ENCODE measurements at regions not wholly inside any gene's neighbourhood (a gene's known extent, or its start where the extent isn't known, plus 50 kb on each side); places are given as distances from the start of the nearest gene placed in this dataset.

DNA sequence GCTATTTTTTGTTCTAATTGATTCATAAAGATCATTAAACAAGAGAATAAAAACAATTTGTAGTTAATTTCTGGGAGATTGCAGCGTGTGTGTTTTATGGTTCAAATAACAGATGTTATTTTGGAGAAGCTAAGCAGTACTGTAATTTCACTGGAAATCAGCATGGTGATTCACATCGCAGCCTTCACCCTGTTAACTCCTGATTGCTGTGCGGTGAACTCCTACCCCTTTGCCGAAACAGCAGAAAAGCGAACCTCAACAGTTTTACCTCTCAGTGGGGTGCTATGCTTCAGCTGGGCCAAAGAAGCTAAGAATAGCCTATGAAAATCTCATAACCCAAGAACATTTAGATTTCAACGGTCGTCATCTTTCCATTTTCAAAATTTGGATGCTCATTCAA is 441.5 kb upstream of the RARB start:
- TF ChIP-seq DLX4 (CRISPR knock-in tag; IDR thresholded peaks at IDR 0.05) (no peak), SAFB2 (IDR thresholded peaks at IDR 0.05; ENCODE audit: borderline replicate concordance, low read depth, low read length, severe bottlenecking) (no peak)
- in situ Hi-C loops (cut with MboI) (no loop called here), intact Hi-C loops (cut with micrococcal nuclease) (no loop called here)
- no TSS peak for BruUV-seq (replicated peaks)
- CTCF ChIA-PET (ENCODE audit: low intra/inter-chr PET ratio): no interaction called here
- FAIRE-seq: no peak
- H3K4me2 ChIP-seq (ENCODE audit: insufficient read depth, low read length): no peak overlapping the region
- H3K27me3 ChIP-seq (ENCODE audit: control insufficient read depth in 2 of 2, insufficient read depth in 2 of 2, low read length in 2 of 2): no peaks in the 10 kb centered on the region
- DNase-seq (ENCODE audit: extremely low read depth in 1 of 4, low spot score in 3 of 4): no peak
- no peak overlapping the region for H3K4me3 ChIP-seq
- no peaks in the 10 kb centered on the region for H3K4me1 ChIP-seq (replicated peaks in 1 of 2; ENCODE audit: control insufficient read depth in 2 of 2, insufficient read depth in 2 of 2, low read length in 2 of 2)
- POLR2A ChIA-PET: no interaction called here
- H3K9ac ChIP-seq (ENCODE audit: insufficient read depth in 1 of 2, low read depth in 2 of 2, low read length in 2 of 2): no peak overlapping the region
- H3K79me2 ChIP-seq (ENCODE audit: control insufficient read depth, insufficient read depth, low read length): no peaks in the 10 kb centered on the region
- no peaks in the 10 kb centered on the region for H4K20me1 ChIP-seq (replicated peaks; ENCODE audit: control insufficient read depth, insufficient read depth, low read length)
- no peak for ATAC-seq
- WGBS (ENCODE audit: insufficient coverage, low coverage, missing lambda C conversion rate): under 1% methylated on average over 7 of the region's 7 CpGs
- no peak overlapping the region for H2AFZ ChIP-seq (ENCODE audit: low read depth, low read length)
- H3K36me3 ChIP-seq (ENCODE audit: control insufficient read depth, insufficient read depth, low read length): no peaks in the 10 kb centered on the region
- peaks cover 2% of the 10 kb centered on the region; the same call in 1 of the 2 replicates for H3K9me3 ChIP-seq (replicated peaks; ENCODE audit: control insufficient read depth, insufficient read depth, low read depth, low read length)
- no peak overlapping the region for H3K27ac ChIP-seq (ENCODE audit: extremely low read depth, low read depth, low read length)
- H3K9me1 ChIP-seq (ENCODE audit: control insufficient read depth, insufficient read depth, low read length): no peaks in the 10 kb centered on the region

GRCh38 chr3:24999357-24999756 is 428.7 kb upstream of the RARB start:
- POLR2A ChIA-PET: no interaction called here
- H3K4me1 ChIP-seq (replicated peaks in 1 of 2; ENCODE audit: control insufficient read depth in 2 of 2, insufficient read depth in 2 of 2, low read length in 2 of 2): no peaks in the 10 kb centered on the region
- no peak overlapping the region for H2AFZ ChIP-seq (ENCODE audit: low read depth, low read length)
- no peak for TF ChIP-seq ZNF507 (tag; conservative IDR thresholded peaks at IDR 0.05)
- TF ChIP-seq, protein P1, sequence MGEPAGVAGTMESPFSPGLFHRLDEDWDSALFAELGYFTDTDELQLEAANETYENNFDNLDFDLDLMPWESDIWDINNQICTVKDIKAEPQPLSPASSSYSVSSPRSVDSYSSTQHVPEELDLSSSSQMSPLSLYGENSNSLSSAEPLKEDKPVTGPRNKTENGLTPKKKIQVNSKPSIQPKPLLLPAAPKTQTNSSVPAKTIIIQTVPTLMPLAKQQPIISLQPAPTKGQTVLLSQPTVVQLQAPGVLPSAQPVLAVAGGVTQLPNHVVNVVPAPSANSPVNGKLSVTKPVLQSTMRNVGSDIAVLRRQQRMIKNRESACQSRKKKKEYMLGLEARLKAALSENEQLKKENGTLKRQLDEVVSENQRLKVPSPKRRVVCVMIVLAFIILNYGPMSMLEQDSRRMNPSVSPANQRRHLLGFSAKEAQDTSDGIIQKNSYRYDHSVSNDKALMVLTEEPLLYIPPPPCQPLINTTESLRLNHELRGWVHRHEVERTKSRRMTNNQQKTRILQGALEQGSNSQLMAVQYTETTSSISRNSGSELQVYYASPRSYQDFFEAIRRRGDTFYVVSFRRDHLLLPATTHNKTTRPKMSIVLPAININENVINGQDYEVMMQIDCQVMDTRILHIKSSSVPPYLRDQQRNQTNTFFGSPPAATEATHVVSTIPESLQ (CRISPR knock-in tag; IDR thresholded peaks at IDR 0.05): no peak
- TF ChIP-seq SPI1 (IDR thresholded peaks at IDR 0.05; ENCODE audit: borderline replicate concordance, low read depth, low read length): no peak
- BruUV-seq (replicated peaks): no TSS peak
- H3K27ac ChIP-seq (ENCODE audit: extremely low read depth, low read depth, low read length): no peak overlapping the region
- no peaks in the 10 kb centered on the region for H3K79me2 ChIP-seq (ENCODE audit: control insufficient read depth, insufficient read depth, low read length)
- H3K36me3 ChIP-seq (ENCODE audit: control insufficient read depth, insufficient read depth, low read length): no peaks in the 10 kb centered on the region
- no peaks in the 10 kb centered on the region for H4K20me1 ChIP-seq (replicated peaks; ENCODE audit: control insufficient read depth, insufficient read depth, low read length)
- ATAC-seq (no peak), DNase-seq (ENCODE audit: extremely low read depth in 1 of 4, low spot score in 3 of 4) (no peak), FAIRE-seq (no peak)
- intact Hi-C loops (cut with micrococcal nuclease): no loop called here
- in situ Hi-C loops (cut with MboI): no loop called here
- H3K9me1 ChIP-seq (ENCODE audit: control insufficient read depth, insufficient read depth, low read length): no peaks in the 10 kb centered on the region
- CTCF ChIA-PET (ENCODE audit: low intra/inter-chr PET ratio): no interaction called here
- no peak overlapping the region for H3K9ac ChIP-seq (ENCODE audit: insufficient read depth in 1 of 2, low read depth in 2 of 2, low read length in 2 of 2)
- no peak overlapping the region for H3K4me2 ChIP-seq (ENCODE audit: insufficient read depth, low read length)
- H3K9me3 ChIP-seq (replicated peaks; ENCODE audit: control insufficient read depth, insufficient read depth, low read depth, low read length): no peaks in the 10 kb centered on the region
- 0% methylated on average over 2 of the region's 2 CpGs for WGBS (ENCODE audit: insufficient coverage, low coverage, missing lambda C conversion rate)
- H3K4me3 ChIP-seq: no peak overlapping the region
- no peaks in the 10 kb centered on the region for H3K27me3 ChIP-seq (ENCODE audit: control insufficient read depth in 2 of 2, insufficient read depth in 2 of 2, low read length in 2 of 2)

All from K562 (cell line).